GM12878 (cell line): ENCODE measurements at regions not wholly inside any gene's neighbourhood (a gene's known extent, or its start where the extent isn't known, plus 50 kb on each side); places are given as distances from the start of the nearest gene placed in this dataset.

Experiments
- ATAC-seq: fragments of 200-7000 bp; cut with Tn5 transposase; 3 replicates; pipeline ENCODE4 v1.9.1; 2020; ENCODE audit warnings: mild to moderate bottlenecking, moderate library complexity
- BruUV-seq: library from RNA; stranded (reverse); fragments of 400-500 nt; replicated peaks from 2 replicates; lab custom pipeline; 2021; lab: Mats Ljungman, UMichigan
- CTCF ChIA-PET: fragments of 300-600 bp; sonication (Branson Sonifier 250); formaldehyde crosslinking; extraction: SDS; loops from one replicate; lab custom pipeline; 2021; ENCODE audit warnings: inconsistent platforms; lab: Yijun Ruan, JAX
- POLR2A ChIA-PET: fragments of 350-600 bp; formaldehyde crosslinking; extraction: SDS; loops from one replicate; lab custom pipeline; 2021; ENCODE audit warnings: inconsistent platforms; lab: Charles Lee
- RAD21 ChIA-PET: fragments of 300-600 bp; sonication (Branson Sonifier 250); formaldehyde crosslinking; loops from one replicate; lab custom pipeline; 2023; ENCODE audit warnings: antibody characterized with exemption; ENCODE audit not compliant: unreplicated experiment; lab: Charles Lee
- SMC1A ChIA-PET: fragments of 300-600 bp; sonication (Branson Sonifier 250); formaldehyde crosslinking; loops from one replicate; lab custom pipeline; 2023; ENCODE audit not compliant: unreplicated experiment, uncharacterized antibody; lab: Charles Lee
- DNase-seq: peaks from one replicate; pipeline ENCODE4 v3.0.0-alpha.2; 2011; ENCODE audit warnings: low read depth, low spot score
- FAIRE-seq: peaks from 3 replicates; lab custom pipeline; 2011; peaks lifted over from hg19 to GRCh38; lab: Jason Lieb, UNC
- H2AFZ ChIP-seq: 2 replicates; pipeline ENCODE4 v1.6.0; 2011; ENCODE audit warnings: low read depth, low read length, control low read depth; ENCODE audit not compliant: control insufficient read depth
- H3K27ac ChIP-seq: 2 replicates; pipeline ENCODE4 v1.5.1; 2011; ENCODE audit warnings: control low read depth; ENCODE audit not compliant: control insufficient read depth, insufficient read depth
- H3K27me3 ChIP-seq, 2 experiments: replicated peaks in 1 of 2; 2 replicates each; pipeline versions ENCODE4 v1.6.0 to v1.6.1; 2011; ENCODE audit warnings: low read length in 1 of 2; ENCODE audit not compliant: control insufficient read depth in 2 of 2, insufficient read depth in 2 of 2
- H3K36me3 ChIP-seq, 2 experiments: 2 replicates each; pipeline ENCODE4 v1.5.1; 2011; ENCODE audit warnings: low read length in 1 of 2; ENCODE audit not compliant: control insufficient read depth in 2 of 2, insufficient read depth in 2 of 2
- H3K4me1 ChIP-seq: 2 replicates; pipeline ENCODE4 v1.6.1; 2011; ENCODE audit warnings: mild to moderate bottlenecking, low read length, moderate library complexity, mixed read lengths; ENCODE audit not compliant: control insufficient read depth, insufficient read depth
- H3K4me2 ChIP-seq: 2 replicates; pipeline ENCODE4 v1.6.0; 2011; ENCODE audit warnings: control low read depth; ENCODE audit not compliant: control insufficient read depth, insufficient read depth
- H3K4me3 ChIP-seq: fragments of 200-600 bp; sonication (generic); 2 replicates; pipeline ENCODE4 v1.5.1; 2016
- H3K79me2 ChIP-seq: 2 replicates; pipeline ENCODE4 v1.6.0; 2011; ENCODE audit warnings: low read length; ENCODE audit not compliant: control insufficient read depth, insufficient read depth
- H3K9ac ChIP-seq: 2 replicates; pipeline ENCODE4 v1.8.0; 2011; ENCODE audit warnings: low read length, control low read depth, mixed read lengths; ENCODE audit not compliant: control insufficient read depth, insufficient read depth
- H3K9me3 ChIP-seq: replicated peaks from 3 replicates; pipeline ENCODE4 v1.5.1; 2011; ENCODE audit warnings: mild to moderate bottlenecking, low read length; ENCODE audit not compliant: control insufficient read depth, insufficient read depth
- H4K20me1 ChIP-seq: 2 replicates; pipeline ENCODE4 v1.6.0; 2011; ENCODE audit not compliant: control insufficient read depth, insufficient read depth
- ASH2L ChIP-seq: fragments of 300-600, 200-600 bp; sonication (generic); IDR thresholded peaks from 2 replicates; pipeline ENCODE4 v1.6.1; 2017; ENCODE audit warnings: low read depth, mild to moderate bottlenecking, borderline replicate concordance
- BACH1 ChIP-seq: fragments of 450-650 bp; IDR thresholded peaks from 2 replicates; pipeline ENCODE4 v1.6.1; 2017; ENCODE audit warnings: mild to moderate bottlenecking, borderline replicate concordance
- DPF2 ChIP-seq: fragments of 450-650 bp; IDR thresholded peaks from 2 replicates; pipeline ENCODE4 v1.6.1; 2017; ENCODE audit warnings: mild to moderate bottlenecking
- FOXK2 ChIP-seq: fragments of 450-650 bp; IDR thresholded peaks from 2 replicates; pipeline ENCODE4 v1.6.1; 2017; ENCODE audit warnings: mild to moderate bottlenecking, moderate library complexity
- FOXM1 ChIP-seq: IDR thresholded peaks from 2 replicates; pipeline ENCODE4 v1.6.1; 2012; ENCODE audit warnings: low read depth, mild to moderate bottlenecking, inconsistent platforms, low read length, moderate library complexity
- IKZF2 ChIP-seq, 2 experiments: fragments of 450-650 bp; IDR thresholded peaks; 2 replicates each; pipeline ENCODE4 v1.6.1; 2017; ENCODE audit warnings: mild to moderate bottlenecking in 2 of 2, moderate library complexity in 2 of 2
- IRF4 ChIP-seq: IDR thresholded peaks from 2 replicates; pipeline ENCODE4 v1.6.1; 2011; ENCODE audit warnings: low read depth, low read length
- KAT2A ChIP-seq: conservative IDR thresholded peaks from 2 replicates; pipeline ENCODE4 v1.6.1; 2011; ENCODE audit warnings: low read depth, low read length; ENCODE audit not compliant: control insufficient read depth
- MYC ChIP-seq: IDR thresholded peaks from 2 replicates; pipeline ENCODE4 v1.6.1; 2011; ENCODE audit warnings: mild to moderate bottlenecking, low read length, moderate library complexity, inconsistent platforms; ENCODE audit not compliant: insufficient read depth, insufficient replicate concordance, insufficient read length, severe bottlenecking
- NR2C1 ChIP-seq: fragments of 450-650 bp; IDR thresholded peaks from 2 replicates; pipeline ENCODE4 v1.6.1; 2017; ENCODE audit warnings: antibody characterized with exemption, mild to moderate bottlenecking, moderate library complexity
- NR2F1 ChIP-seq: fragments of 450-650 bp; conservative IDR thresholded peaks from 2 replicates; pipeline ENCODE4 v1.6.1; 2017; ENCODE audit warnings: mild to moderate bottlenecking
- PAX8 ChIP-seq: fragments of 450-650 bp; IDR thresholded peaks from 2 replicates; pipeline ENCODE4 v1.6.1; 2017; ENCODE audit warnings: mild to moderate bottlenecking, moderate library complexity
- RB1 ChIP-seq: fragments of 450-650 bp; formaldehyde crosslinking; IDR thresholded peaks from 2 replicates; pipeline ENCODE4 v1.6.1; 2017; ENCODE audit warnings: mild to moderate bottlenecking, borderline replicate concordance
- RBBP5 ChIP-seq: fragments of 200-600 bp; sonication (generic); conservative IDR thresholded peaks from 2 replicates; pipeline ENCODE4 v1.6.1; 2016
- SMAD1 ChIP-seq: fragments of 450-650 bp; IDR thresholded peaks from 2 replicates; pipeline ENCODE4 v1.6.1; 2018; ENCODE audit warnings: mild to moderate bottlenecking, low read depth; ENCODE audit not compliant: partially characterized antibody
- TCF7 ChIP-seq: IDR thresholded peaks from 2 replicates; pipeline ENCODE4 v1.6.1; 2014; ENCODE audit warnings: antibody characterized with exemption, borderline replicate concordance
- YY1 ChIP-seq: IDR thresholded peaks from 2 replicates; pipeline ENCODE4 v1.6.1; 2011; ENCODE audit warnings: low read depth, mild to moderate bottlenecking, low read length
- WGBS: methylation state at CpG from one replicate; pipeline ENCODE4 v1.1.6; 2016; ENCODE audit warnings: low lambda C conversion rate; ENCODE audit not compliant: insufficient replicate concordance, insufficient coverage; ENCODE audit errors: missing lambda C conversion rate; 5-methylcytosine and 5-hydroxymethylcytosine counted together
- in situ Hi-C: fragments of 300-500 bp; cut with MboI; formaldehyde crosslinking; loops from 9 replicates; pipeline ENCODE4 v1.14.3; 2018; ENCODE audit warnings: mixed read lengths
- intact Hi-C: fragments of 100-400 bp; cut with micrococcal nuclease; formaldehyde crosslinking; loops from one replicate; pipeline ENCODE4 v1.14.2; 2022; ENCODE audit not compliant: unreplicated experiment
- TF ChIP-seq, protein P1 (sequence below): fragments of 450-650 bp; formaldehyde crosslinking; IDR thresholded peaks from 2 replicates; pipeline ENCODE4 v1.4.0; 2020; ENCODE audit warnings: mild to moderate bottlenecking, moderate library complexity
- TF ChIP-seq, protein P2 (sequence below): fragments of 450-650 bp; IDR thresholded peaks from 2 replicates; pipeline ENCODE4 v1.6.1; 2014; ENCODE audit warnings: mild to moderate bottlenecking

DNA sequence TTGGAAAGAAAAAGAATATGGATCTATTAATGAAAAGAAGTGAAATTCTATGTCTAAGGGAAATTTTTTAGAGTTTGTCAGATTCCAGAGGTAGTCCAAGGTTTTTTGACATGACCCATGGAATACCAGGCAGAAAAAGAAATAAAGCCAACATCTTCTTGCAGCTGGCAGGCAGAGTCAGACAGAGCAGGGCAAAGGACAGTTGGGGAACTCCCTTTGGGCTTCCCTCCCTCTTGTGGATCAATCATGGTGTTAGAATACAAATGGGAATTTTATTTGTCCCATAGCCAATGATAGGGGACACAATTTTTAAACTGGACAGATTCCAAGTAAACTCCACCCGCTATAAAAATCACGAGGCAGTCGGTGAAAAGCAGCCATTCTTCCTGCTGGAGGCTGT lies 92.1 kb upstream of the TAB2 start (continued):
- TF ChIP-seq NR2F1 (no peak), FOXM1 (no peak)

DNA sequence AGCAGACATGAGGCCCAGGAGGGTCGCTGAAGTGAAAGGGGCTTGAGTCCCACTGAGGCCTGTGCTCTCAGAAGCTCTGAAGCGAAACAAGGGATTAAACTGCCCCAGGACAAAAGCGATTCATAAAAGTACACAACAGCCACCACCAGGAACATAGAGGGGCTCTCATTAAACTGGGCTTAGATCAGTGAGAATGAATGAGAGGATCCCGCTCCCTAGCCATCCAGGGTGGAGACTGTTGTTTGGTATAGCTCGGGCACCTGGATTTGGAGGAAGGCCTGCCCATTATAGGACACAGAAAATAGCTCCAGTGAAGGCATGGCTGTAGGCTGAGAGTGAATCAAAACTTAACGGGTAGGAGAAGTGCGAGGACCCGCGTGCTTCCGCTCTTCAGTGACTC lies 91.6 kb upstream of the TAB2 start:
- no peak overlapping the region for H3K4me3 ChIP-seq
- H2AFZ ChIP-seq = no peak overlapping the region
- FAIRE-seq (no peak), ATAC-seq (no peak), DNase-seq (no peak)
- ChIA-PET RAD21 (no interaction called here), SMC1A (interaction anchor here (1.2 to 1.6 kb wide), 3 partner anchors 9 to 88 kb away, joined by 4 to 6 read pairs (median 4); no protein-coding TSS in a partner anchor), CTCF (no interaction called here), POLR2A (interaction anchor here (0.6 to 0.7 kb wide), 2 partner anchors 531 to 645 kb away, joined by 3 read pairs; no protein-coding TSS in a partner anchor)
- no peaks in the 10 kb centered on the region for H3K9me3 ChIP-seq
- no peaks in the 10 kb centered on the region for H4K20me1 ChIP-seq
- BruUV-seq = no TSS peak
- intact Hi-C loops (no loop called here), in situ Hi-C loops (no loop called here)
- H3K27ac ChIP-seq = no peak overlapping the region
- TF ChIP-seq MYC (no peak), DPF2 (no peak), RBBP5 (no peak), NR2F1 (no peak), TCF7 (no peak), PAX8 (no peak), BACH1 (no peak), KAT2A (no peak), NR2C1 (no peak), IRF4 (no peak), SMAD1 (no peak), FOXK2 (no peak), IKZF2 (IDR thresholded peaks at IDR 0.05) (no peak), RB1 (no peak), ASH2L (no peak), YY1 (no peak)
- TF ChIP-seq, protein P1, sequence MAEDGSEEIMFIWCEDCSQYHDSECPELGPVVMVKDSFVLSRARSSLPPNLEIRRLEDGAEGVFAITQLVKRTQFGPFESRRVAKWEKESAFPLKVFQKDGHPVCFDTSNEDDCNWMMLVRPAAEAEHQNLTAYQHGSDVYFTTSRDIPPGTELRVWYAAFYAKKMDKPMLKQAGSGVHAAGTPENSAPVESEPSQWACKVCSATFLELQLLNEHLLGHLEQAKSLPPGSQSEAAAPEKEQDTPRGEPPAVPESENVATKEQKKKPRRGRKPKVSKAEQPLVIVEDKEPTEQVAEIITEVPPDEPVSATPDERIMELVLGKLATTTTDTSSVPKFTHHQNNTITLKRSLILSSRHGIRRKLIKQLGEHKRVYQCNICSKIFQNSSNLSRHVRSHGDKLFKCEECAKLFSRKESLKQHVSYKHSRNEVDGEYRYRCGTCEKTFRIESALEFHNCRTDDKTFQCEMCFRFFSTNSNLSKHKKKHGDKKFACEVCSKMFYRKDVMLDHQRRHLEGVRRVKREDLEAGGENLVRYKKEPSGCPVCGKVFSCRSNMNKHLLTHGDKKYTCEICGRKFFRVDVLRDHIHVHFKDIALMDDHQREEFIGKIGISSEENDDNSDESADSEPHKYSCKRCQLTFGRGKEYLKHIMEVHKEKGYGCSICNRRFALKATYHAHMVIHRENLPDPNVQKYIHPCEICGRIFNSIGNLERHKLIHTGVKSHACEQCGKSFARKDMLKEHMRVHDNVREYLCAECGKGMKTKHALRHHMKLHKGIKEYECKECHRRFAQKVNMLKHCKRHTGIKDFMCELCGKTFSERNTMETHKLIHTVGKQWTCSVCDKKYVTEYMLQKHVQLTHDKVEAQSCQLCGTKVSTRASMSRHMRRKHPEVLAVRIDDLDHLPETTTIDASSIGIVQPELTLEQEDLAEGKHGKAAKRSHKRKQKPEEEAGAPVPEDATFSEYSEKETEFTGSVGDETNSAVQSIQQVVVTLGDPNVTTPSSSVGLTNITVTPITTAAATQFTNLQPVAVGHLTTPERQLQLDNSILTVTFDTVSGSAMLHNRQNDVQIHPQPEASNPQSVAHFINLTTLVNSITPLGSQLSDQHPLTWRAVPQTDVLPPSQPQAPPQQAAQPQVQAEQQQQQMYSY = no peak
- TF ChIP-seq, protein P2, sequence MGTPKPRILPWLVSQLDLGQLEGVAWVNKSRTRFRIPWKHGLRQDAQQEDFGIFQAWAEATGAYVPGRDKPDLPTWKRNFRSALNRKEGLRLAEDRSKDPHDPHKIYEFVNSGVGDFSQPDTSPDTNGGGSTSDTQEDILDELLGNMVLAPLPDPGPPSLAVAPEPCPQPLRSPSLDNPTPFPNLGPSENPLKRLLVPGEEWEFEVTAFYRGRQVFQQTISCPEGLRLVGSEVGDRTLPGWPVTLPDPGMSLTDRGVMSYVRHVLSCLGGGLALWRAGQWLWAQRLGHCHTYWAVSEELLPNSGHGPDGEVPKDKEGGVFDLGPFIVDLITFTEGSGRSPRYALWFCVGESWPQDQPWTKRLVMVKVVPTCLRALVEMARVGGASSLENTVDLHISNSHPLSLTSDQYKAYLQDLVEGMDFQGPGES = no peak
- no peaks in the 10 kb centered on the region for H3K79me2 ChIP-seq
- no peak overlapping the region for H3K9ac ChIP-seq
- H3K4me2 ChIP-seq = no peak overlapping the region
- H3K4me1 ChIP-seq = peaks cover 8% of the 10 kb centered on the region
- no peaks in the 10 kb centered on the region for H3K36me3 ChIP-seq
- 59% methylated on average over 10 of the region's 10 CpGs for WGBS
- H3K27me3 ChIP-seq = no peaks in the 10 kb centered on the region
